ENCODE measurements at regions not wholly inside any gene's neighbourhood (a gene's known extent, or its start where the extent isn't known, plus 50 kb on each side); places are given as distances from the start of the nearest gene placed in this dataset.

GRCh38 chr4:153912301-153912700, 123.4 kb upstream of the SFRP2 start:
- CTCF ChIA-PET: no interaction called here

GRCh38 chr4:153909672-153910071, 120.8 kb upstream of the SFRP2 start:
- ChIA-PET POLR2A (no interaction called here), SMC1A (ENCODE audit: uncharacterized antibody, unreplicated experiment) (no interaction called here), CTCF (no interaction called here), RAD21 (ENCODE audit: unreplicated experiment) (no interaction called here)
- no peak overlapping the region for H2AFZ ChIP-seq (ENCODE audit: control insufficient read depth, low read depth, low read length)
- WGBS (ENCODE audit: insufficient coverage, insufficient replicate concordance, low lambda C conversion rate, missing lambda C conversion rate): 4% methylated on average over 1 of the region's 1 CpG
- no peaks in the 10 kb centered on the region for H3K27me3 ChIP-seq (replicated peaks in 1 of 2; ENCODE audit: control insufficient read depth in 2 of 2, insufficient read depth in 2 of 2, low read length in 1 of 2)
- H3K36me3 ChIP-seq (ENCODE audit: control insufficient read depth in 2 of 2, insufficient read depth in 2 of 2, low read length in 1 of 2): no peaks in the 10 kb centered on the region
- H3K4me2 ChIP-seq (ENCODE audit: control insufficient read depth, insufficient read depth): no peak overlapping the region
- in situ Hi-C loops (cut with MboI) (no loop called here), intact Hi-C loops (cut with micrococcal nuclease; ENCODE audit: unreplicated experiment) (no loop called here)
- H3K9ac ChIP-seq (ENCODE audit: control insufficient read depth, insufficient read depth, low read length): no peak overlapping the region
- no peak for DNase-seq (ENCODE audit: low read depth, low spot score)
- H4K20me1 ChIP-seq (ENCODE audit: control insufficient read depth, insufficient read depth): no peaks in the 10 kb centered on the region
- H3K4me3 ChIP-seq: no peak overlapping the region
- H3K4me1 ChIP-seq (ENCODE audit: control insufficient read depth, insufficient read depth, low read length): no peaks in the 10 kb centered on the region
- no peak for ATAC-seq
- BruUV-seq (replicated peaks): no TSS peak
- H3K27ac ChIP-seq (ENCODE audit: control insufficient read depth, insufficient read depth): no peak overlapping the region
- H3K9me3 ChIP-seq (replicated peaks; ENCODE audit: control insufficient read depth, insufficient read depth, low read length): no peaks in the 10 kb centered on the region
- H3K79me2 ChIP-seq (ENCODE audit: control insufficient read depth, insufficient read depth, low read length): no peaks in the 10 kb centered on the region
- no peak for TF ChIP-seq E2F4 (IDR thresholded peaks at IDR 0.05; ENCODE audit: low read depth, low read length)
- no peak for TF ChIP-seq CEBPB (IDR thresholded peaks at IDR 0.05; ENCODE audit: borderline replicate concordance in 1 of 2, low read depth in 2 of 2, low read length in 2 of 2)
- no peak for TF ChIP-seq PML (IDR thresholded peaks at IDR 0.05; ENCODE audit: low read length)
- TF ChIP-seq NFIC (IDR thresholded peaks at IDR 0.05; ENCODE audit: low read depth, low read length): no peak
- TF ChIP-seq HDAC2 (IDR thresholded peaks at IDR 0.05): no peak
- no peak for TF ChIP-seq ATF2 (IDR thresholded peaks at IDR 0.05; ENCODE audit: low read length)
- no peak for TF ChIP-seq HDAC6 (IDR thresholded peaks at IDR 0.05; ENCODE audit: unreplicated experiment)
- TF ChIP-seq MYC (IDR thresholded peaks at IDR 0.05; ENCODE audit: insufficient read depth, insufficient read length, insufficient replicate concordance, low read length, severe bottlenecking): no peak
- no peak for TF ChIP-seq JUND (IDR thresholded peaks at IDR 0.05; ENCODE audit: low read depth, low read length)
- FAIRE-seq: no peak

More at GRCh38 chr4:153912301-153912700, 123.4 kb upstream of the SFRP2 start:
- Histone ChIP-seq H3K9me3 (replicated peaks; ENCODE audit: control insufficient read depth, insufficient read depth, low read length) (no peaks in the 10 kb centered on the region), H4K20me1 (ENCODE audit: control insufficient read depth, insufficient read depth) (no peaks in the 10 kb centered on the region), H3K4me2 (ENCODE audit: control insufficient read depth, insufficient read depth) (no peak overlapping the region), H3K4me3 (no peak overlapping the region), H2AFZ (ENCODE audit: control insufficient read depth, low read depth, low read length) (no peak overlapping the region), H3K27me3 (replicated peaks in 1 of 2; ENCODE audit: control insufficient read depth in 2 of 2, insufficient read depth in 2 of 2, low read length in 1 of 2) (no peaks in the 10 kb centered on the region), H3K4me1 (ENCODE audit: control insufficient read depth, insufficient read depth, low read length) (peaks cover 6% of the 10 kb centered on the region; the same call in 1 of the 2 replicates), H3K9ac (ENCODE audit: control insufficient read depth, insufficient read depth, low read length) (no peak overlapping the region), H3K27ac (ENCODE audit: control insufficient read depth, insufficient read depth) (no peak overlapping the region), H3K36me3 (ENCODE audit: control insufficient read depth in 2 of 2, insufficient read depth in 2 of 2, low read length in 1 of 2) (no peaks in the 10 kb centered on the region), H3K79me2 (ENCODE audit: control insufficient read depth, insufficient read depth, low read length) (no peaks in the 10 kb centered on the region)
- FAIRE-seq (no peak), DNase-seq (ENCODE audit: low read depth, low spot score) (no peak), ATAC-seq (no peak)
- ChIA-PET SMC1A (ENCODE audit: uncharacterized antibody, unreplicated experiment) (no interaction called here), POLR2A (no interaction called here), RAD21 (ENCODE audit: unreplicated experiment) (no interaction called here)
- in situ Hi-C loops (cut with MboI) (no loop called here), intact Hi-C loops (cut with micrococcal nuclease; ENCODE audit: unreplicated experiment) (no loop called here)
- no peak for TF ChIP-seq RELB (IDR thresholded peaks at IDR 0.05; ENCODE audit: low read depth)
- TF ChIP-seq POU2F2 (IDR thresholded peaks at IDR 0.05; ENCODE audit: borderline replicate concordance, low read depth, low read length): no peak
- TF ChIP-seq HDAC6 (IDR thresholded peaks at IDR 0.05; ENCODE audit: unreplicated experiment): no peak
- TF ChIP-seq STAT3 (IDR thresholded peaks at IDR 0.05; ENCODE audit: low read depth, low read length): no peak
- no TSS peak for BruUV-seq (replicated peaks)
